VCaP (cell line): ENCODE measurements at regions not wholly inside any gene's neighbourhood (a gene's known extent, or its start where the extent isn't known, plus 50 kb on each side); places are given as distances from the start of the nearest gene placed in this dataset.

ENCODE experiments used
- H3K27ac ChIP-seq: fragments of 450-650 bp; 2 replicates; pipeline ENCODE4 v1.5.1; 2017
- CTCF ChIP-seq: fragments of 450-650 bp; conservative IDR thresholded peaks from 2 replicates; pipeline ENCODE4 v1.5.1; 2017; ENCODE audit warnings: mild to moderate bottlenecking, moderate library complexity

DNA sequence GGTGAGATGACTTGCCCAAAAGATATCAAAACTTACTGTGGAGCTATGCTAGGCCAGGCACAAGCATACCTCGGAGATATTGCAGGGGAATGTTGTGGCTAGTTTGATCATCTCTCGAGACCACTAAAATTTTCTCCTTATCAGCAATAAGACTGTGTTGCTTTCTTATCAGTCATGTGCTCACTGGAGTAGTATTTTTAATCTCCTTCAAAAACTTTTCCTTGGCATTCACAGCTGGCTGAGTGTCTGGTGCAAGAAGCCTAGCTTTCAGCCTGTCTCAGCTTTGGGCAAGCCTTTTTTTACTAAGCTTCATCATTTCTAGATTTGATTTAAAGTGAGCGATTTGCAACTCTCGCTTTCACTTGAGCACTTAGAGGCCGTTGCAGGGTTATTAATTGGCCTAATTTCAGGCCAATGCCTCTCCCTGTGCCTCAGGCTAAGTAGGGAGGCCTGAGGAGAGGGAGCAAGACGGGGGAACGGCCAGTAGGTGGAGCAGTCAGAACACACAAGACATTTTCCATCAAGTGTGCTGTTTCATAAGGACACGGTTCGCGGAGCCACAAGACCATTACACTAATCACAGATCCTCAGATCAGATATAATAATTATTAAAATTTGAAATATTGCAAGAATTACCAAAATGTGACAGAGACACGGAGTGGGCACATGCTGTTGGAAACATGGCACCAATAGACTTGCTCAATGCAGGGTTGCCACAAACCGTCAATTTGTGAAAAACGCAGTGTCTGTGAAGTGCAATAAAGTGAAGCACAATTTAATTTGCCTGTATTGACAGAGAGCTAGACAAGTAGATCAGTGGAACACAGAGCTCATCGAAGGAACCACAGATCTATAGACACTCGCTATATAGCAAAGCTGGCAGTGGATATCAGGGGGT is 106.8 kb upstream of the SIRPG start:
- TF ChIP-seq CTCF = peak; percentile 92

DNA sequence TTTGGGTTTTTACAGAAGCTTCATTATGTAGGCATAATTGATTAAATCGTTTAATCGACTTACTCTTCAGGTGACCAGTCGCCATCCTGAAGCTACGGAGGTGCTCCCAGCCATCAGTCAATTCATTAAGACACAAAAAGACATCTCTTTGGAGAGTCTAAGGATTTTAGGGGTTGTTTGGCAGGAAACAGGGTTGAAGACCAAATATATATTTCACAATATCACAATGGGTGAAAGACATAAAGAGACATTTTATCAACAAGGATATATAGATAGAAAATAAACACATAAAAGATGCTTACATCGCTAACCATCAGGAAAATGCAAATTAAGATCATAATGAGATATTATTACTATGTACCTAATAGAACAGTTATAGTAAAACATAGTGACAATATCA is 104.0 kb upstream of the SIRPG start:
- H3K27ac ChIP-seq = no peak overlapping the region
- TF ChIP-seq CTCF = no peak

More for the DNA sequence above, 106.8 kb upstream of the SIRPG start:
- H3K27ac ChIP-seq = no peak overlapping the region

DNA sequence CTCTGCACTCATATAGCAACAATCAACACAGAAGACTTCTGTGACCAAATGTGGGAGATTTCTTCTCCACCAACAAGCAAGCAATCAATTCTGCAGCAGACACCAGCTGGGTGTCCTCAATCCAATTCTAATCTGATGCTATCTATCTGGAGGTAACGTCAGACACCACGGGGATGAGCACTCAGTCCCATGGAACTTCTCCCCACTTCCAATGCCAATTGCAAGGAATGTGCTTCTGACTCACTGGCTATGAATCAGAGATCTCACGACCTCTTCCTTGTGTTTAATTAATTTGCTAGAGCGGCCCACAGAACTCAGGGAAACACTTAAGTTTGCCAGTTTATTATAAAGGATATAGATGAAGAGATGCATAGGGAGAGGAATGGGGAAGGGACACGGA is 103.5 kb upstream of the SIRPG start:
- no peak overlapping the region for H3K27ac ChIP-seq
- TF ChIP-seq CTCF = no peak

DNA sequence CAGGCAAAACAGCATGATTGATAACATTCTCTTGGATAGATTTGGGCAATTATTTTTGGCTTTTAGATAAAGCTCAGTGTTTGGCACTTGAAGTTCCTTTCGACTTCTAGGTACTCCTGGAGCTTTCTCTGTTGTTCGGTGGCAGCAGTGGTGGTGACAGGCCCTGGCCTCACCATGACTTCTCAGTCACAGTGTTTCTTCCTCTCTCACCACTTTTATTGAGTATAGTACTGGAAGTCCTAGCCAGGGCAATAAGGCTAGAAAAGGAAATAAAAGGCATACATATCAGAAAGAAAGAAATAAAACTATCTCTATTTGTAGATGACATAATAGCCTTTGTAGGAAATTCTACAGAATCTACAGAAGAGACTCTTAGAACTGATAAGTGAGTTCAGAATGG is 101.2 kb upstream of the SIRPG start:
- no peak overlapping the region for H3K27ac ChIP-seq
- TF ChIP-seq CTCF = no peak

GRCh38 chr20:1757606-1758512 is 100.3 kb upstream of the SIRPG start:
- no peak overlapping the region for H3K27ac ChIP-seq
- TF ChIP-seq CTCF = no peak

DNA sequence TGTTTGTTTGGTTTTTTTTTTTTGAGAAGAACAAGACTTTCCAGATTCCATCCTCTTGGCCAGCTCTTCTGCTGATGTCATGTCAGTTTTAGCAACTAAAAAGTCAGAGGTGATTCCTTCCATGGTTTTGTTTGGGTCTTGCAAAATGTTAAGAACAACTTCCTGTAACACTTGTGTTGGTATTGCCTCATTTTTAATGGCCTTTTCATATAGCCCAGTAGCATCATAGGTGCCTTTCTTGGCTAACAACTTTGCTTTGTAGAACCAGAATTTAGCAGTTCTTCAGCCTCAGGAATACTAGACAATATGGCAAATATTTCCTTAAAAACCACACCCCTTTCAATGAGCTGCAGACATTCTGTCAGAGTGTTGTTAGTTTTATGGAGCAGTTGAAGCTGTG is 99.5 kb upstream of the SIRPG start:
- H3K27ac ChIP-seq = no peak overlapping the region
- TF ChIP-seq CTCF = no peak

- no peak for TF ChIP-seq CTCF
Measured at GRCh38 chr20:1754749-1755148, 97.2 kb upstream of the SIRPG start.

More at GRCh38 chr20:1754749-1755148, 97.2 kb upstream of the SIRPG start:
- H3K27ac ChIP-seq = no peak overlapping the region
